A549 (cell line): ENCODE measurements at regions not wholly inside any gene's neighbourhood (a gene's known extent, or its start where the extent isn't known, plus 50 kb on each side); places are given as distances from the start of the nearest gene placed in this dataset.

Experiments used
- ATAC-seq, 2 experiments: fragments of 200-7000 bp in 1 of 2; fragments of >200 bp in 1 of 2; cut with Nextera tagmentation in 1 of 2; cut with Tn5 transposase in 1 of 2; 3 replicates each; pipeline versions ENCODE4 v1.8.0 to v1.9.1; 2018 to 2020; ENCODE audit warnings: mild to moderate bottlenecking in 1 of 2, moderate library complexity in 1 of 2
- CTCF ChIA-PET: fragments of 300-600 bp; sonication (Branson Sonifier 250); formaldehyde crosslinking; extraction: SDS; loops from one replicate; lab custom pipeline; 2021; ENCODE audit warnings: antibody characterized with exemption, inconsistent platforms; lab: Yijun Ruan, JAX
- POLR2A ChIA-PET: fragments of 350-600 bp; formaldehyde crosslinking; extraction: SDS; loops from one replicate; lab custom pipeline; 2021; ENCODE audit warnings: antibody characterized with exemption, inconsistent platforms; lab: Yijun Ruan, JAX
- DNase-seq, 2 experiments: peaks; one replicate each; pipeline versions ENCODE4 v3.0.0 to v3.0.0-alpha.2; 2011 to 2016; ENCODE audit warnings: low read depth in 1 of 2, low spot score in 1 of 2
- FAIRE-seq: peaks from 2 replicates; lab custom pipeline; 2011; peaks lifted over from hg19 to GRCh38; lab: Jason Lieb, UNC
- H3K27ac ChIP-seq, 2 experiments: fragments of >200 bp; sonication (Bioruptor Twin); formaldehyde crosslinking; 3 replicates each; pipeline ENCODE4 v1.5.1; 2016 to 2017
- H3K4me1 ChIP-seq: fragments of >200 bp; sonication (Bioruptor Twin); formaldehyde crosslinking; 3 replicates; pipeline ENCODE4 v1.6.1; 2016
- H3K4me2 ChIP-seq: fragments of >200 bp; sonication (Bioruptor Twin); formaldehyde crosslinking; 3 replicates; pipeline ENCODE4 v1.6.1; 2016
- H3K4me3 ChIP-seq: fragments of >200 bp; sonication (Bioruptor Twin); formaldehyde crosslinking; 3 replicates; pipeline ENCODE4 v1.5.1; 2016
- H3K9me3 ChIP-seq: fragments of >200 bp; sonication (Bioruptor Twin); formaldehyde crosslinking; 3 replicates; pipeline ENCODE4 v1.6.1; 2016
- BCL3 ChIP-seq: fragments of >200 bp; sonication (Bioruptor Twin); formaldehyde crosslinking; IDR thresholded peaks from 3 replicates; pipeline ENCODE4 v1.6.1; 2016
- CTCF ChIP-seq: fragments of >200 bp; sonication (Bioruptor Twin); formaldehyde crosslinking; IDR thresholded peaks from 3 replicates; pipeline ENCODE4 v1.5.1; 2016
- ESRRA ChIP-seq: fragments of 150-350 bp; IDR thresholded peaks from 2 replicates; pipeline ENCODE4 v1.6.1; 2014; ENCODE audit warnings: mild to moderate bottlenecking, low read length, borderline replicate concordance
- FOSL2 ChIP-seq, 2 experiments: fragments of 450-650 bp in 1 of 2; fragments of >200 bp in 1 of 2; sonication (Bioruptor Twin) in 1 of 2; formaldehyde crosslinking; IDR thresholded peaks; 2 replicates each; pipeline versions ENCODE4 v1.5.0 to v1.6.1; 2016 to 2020; ENCODE audit warnings: mild to moderate bottlenecking in 1 of 2, moderate library complexity in 1 of 2
- FOXS1 ChIP-seq: fragments of 250-450 bp; sonication (Bioruptor Pico); IDR thresholded peaks from 2 replicates; pipeline ENCODE4 v1.5.0; 2020; ENCODE audit warnings: mild to moderate bottlenecking, moderate library complexity
- GATA3 ChIP-seq: IDR thresholded peaks from 2 replicates; pipeline ENCODE4 v1.6.1; 2012; ENCODE audit warnings: borderline replicate concordance
- HOXA7 ChIP-seq: fragments of 250-450 bp; sonication (Bioruptor Pico); IDR thresholded peaks from 2 replicates; pipeline ENCODE4 v1.5.0; 2020; ENCODE audit warnings: mild to moderate bottlenecking, moderate library complexity
- HOXB13 ChIP-seq: fragments of 250-450 bp; sonication (Bioruptor Pico); IDR thresholded peaks from 2 replicates; pipeline ENCODE4 v1.5.0; 2020; ENCODE audit warnings: low read depth, mild to moderate bottlenecking, moderate library complexity
- JUN ChIP-seq, 2 experiments: fragments of >200 bp; sonication (Bioruptor Twin); formaldehyde crosslinking; IDR thresholded peaks; 2 replicates in 1 of 2; 3 replicates in 1 of 2; pipeline ENCODE4 v1.6.1; 2016 to 2017
- JUNB ChIP-seq: fragments of >200 bp; sonication (Bioruptor Twin); formaldehyde crosslinking; IDR thresholded peaks from 2 replicates; pipeline ENCODE4 v1.6.1; 2016
- KDM1A ChIP-seq: fragments of 200-600 bp; sonication (generic); IDR thresholded peaks from 2 replicates; pipeline ENCODE4 v1.6.1; 2016; ENCODE audit warnings: low read depth, mild to moderate bottlenecking
- MAZ ChIP-seq: fragments of 150-350 bp; IDR thresholded peaks from 2 replicates; pipeline ENCODE4 v1.6.1; 2014; ENCODE audit warnings: antibody characterized with exemption, low read depth, low read length, borderline replicate concordance
- NPAS2 ChIP-seq: fragments of 250-450 bp; sonication (Bioruptor Pico); IDR thresholded peaks from 2 replicates; pipeline ENCODE4 v1.8.0; 2022; ENCODE audit warnings: mild to moderate bottlenecking, moderate library complexity, borderline replicate concordance
- PHF8 ChIP-seq: fragments of 200-600 bp; sonication (generic); IDR thresholded peaks from 2 replicates; pipeline ENCODE4 v1.6.1; 2016; ENCODE audit warnings: low read depth, mild to moderate bottlenecking, antibody characterized with exemption, moderate library complexity, borderline replicate concordance
- POLR2A ChIP-seq: IDR thresholded peaks from 2 replicates; pipeline ENCODE4 v1.6.1; 2012; ENCODE audit warnings: mild to moderate bottlenecking, low read length
- POLR2AphosphoS2 ChIP-seq: conservative IDR thresholded peaks from 2 replicates; pipeline ENCODE4 v1.6.1; 2012; ENCODE audit warnings: low read length, improper control_type of control experiment, inconsistent platforms
- RAD21 ChIP-seq, 2 experiments: fragments of >200 bp in 1 of 2; sonication (Bioruptor Twin) in 1 of 2; formaldehyde crosslinking in 1 of 2; IDR thresholded peaks in 1 of 2; conservative IDR thresholded peaks in 1 of 2; 2 replicates in 1 of 2; 3 replicates in 1 of 2; pipeline ENCODE4 v1.6.1; 2012 to 2018; ENCODE audit warnings: inconsistent platforms in 1 of 2
- RARB ChIP-seq: fragments of 250-450 bp; sonication (Bioruptor Pico); IDR thresholded peaks from 2 replicates; pipeline ENCODE4 v1.8.0; 2021; ENCODE audit warnings: mild to moderate bottlenecking, moderate library complexity
- RFX5 ChIP-seq: fragments of 450-650 bp; IDR thresholded peaks from 2 replicates; pipeline ENCODE4 v1.7.1; 2014; ENCODE audit warnings: antibody characterized with exemption, mild to moderate bottlenecking, moderate library complexity
- TFCP2L1 ChIP-seq: fragments of 250-450 bp; sonication (Bioruptor Pico); IDR thresholded peaks from 2 replicates; pipeline ENCODE4 v1.5.0; 2021; ENCODE audit warnings: mild to moderate bottlenecking
- ZFP36 ChIP-seq: fragments of 450-650 bp; IDR thresholded peaks from 2 replicates; pipeline ENCODE4 v1.6.1; 2014; ENCODE audit warnings: borderline replicate concordance; ENCODE audit not compliant: partially characterized antibody
- ZNF302 ChIP-seq: fragments of 250-450 bp; sonication (Bioruptor Pico); IDR thresholded peaks from 2 replicates; pipeline ENCODE4 v1.9.0; 2021; ENCODE audit warnings: inconsistent platforms, mild to moderate bottlenecking, moderate library complexity
- ZSCAN20 ChIP-seq: fragments of 250-450 bp; sonication (Bioruptor Pico); IDR thresholded peaks from 2 replicates; pipeline ENCODE4 v1.8.0; 2022; ENCODE audit warnings: mild to moderate bottlenecking, moderate library complexity
- WGBS: methylation state at CpG from one replicate; pipeline ENCODE4 v1.1.6; 2017; ENCODE audit errors: missing lambda C conversion rate; 5-methylcytosine and 5-hydroxymethylcytosine counted together

GRCh38 chr2:16130541-16130880 lies 190.2 kb downstream of the MYCN start:
- POLR2A ChIA-PET: no interaction called here
- ATAC-seq (no peak), FAIRE-seq (no peak)
- no peaks in the 10 kb centered on the region for H3K4me1 ChIP-seq
- TF ChIP-seq GATA3 (no peak), RAD21 (conservative IDR thresholded peaks at IDR 0.05 in 1 of 2, IDR thresholded peaks at IDR 0.05 in 1 of 2) (no peak), POLR2A (no peak), BCL3 (no peak), ZFP36 (no peak), JUNB (no peak), ZNF302 (no peak), NPAS2 (CRISPR knock-in tag) (no peak), TFCP2L1 (CRISPR knock-in tag) (no peak)
- TF ChIP-seq, all 56 proteins: peak for 0
- Histone ChIP-seq H3K4me3 (no peak overlapping the region), H3K27ac (no peak overlapping the region), H3K4me2 (no peak overlapping the region), H3K9me3 (no peaks in the 10 kb centered on the region)
- WGBS: 49% methylated on average over 5 of the region's 5 CpGs
- CTCF ChIA-PET: no interaction called here
- DNase-seq: no peak

- Histone ChIP-seq H3K4me3 (no peak overlapping the region), H3K9me3 (no peaks in the 10 kb centered on the region), H3K27ac (no peak overlapping the region), H3K4me1 (no peaks in the 10 kb centered on the region), H3K4me2 (no peak overlapping the region)
- no peak for ATAC-seq
- FAIRE-seq: no peak
- POLR2A ChIA-PET: no interaction called here
- DNase-seq: no peak
- WGBS: 36% methylated on average over 8 of the region's 8 CpGs
- TF ChIP-seq POLR2AphosphoS2 (no peak), MAZ (no peak), FOXS1 (no peak), ESRRA (no peak), RFX5 (no peak), RARB (CRISPR knock-in tag) (no peak), FOSL2 (IDR thresholded peaks at IDR 0.05) (no peak), FOSL2 (CRISPR knock-in tag; IDR thresholded peaks at IDR 0.05) (no peak), KDM1A (no peak), ZSCAN20 (CRISPR knock-in tag) (no peak), PHF8 (no peak), HOXA7 (CRISPR knock-in tag) (no peak), NPAS2 (CRISPR knock-in tag) (no peak), JUN (IDR thresholded peaks at IDR 0.05) (no peak), CTCF (no peak), HOXB13 (no peak), RAD21 (conservative IDR thresholded peaks at IDR 0.05 in 1 of 2, IDR thresholded peaks at IDR 0.05 in 1 of 2) (no peak)
- TF ChIP-seq, all 56 proteins: peak for 0
- CTCF ChIA-PET: no interaction called here
These were observed 189.6 kb downstream of the MYCN start for GRCh38 chr2:16129716-16130540.
